ENCODE measurements at regions not wholly inside any gene's neighbourhood (a gene's known extent, or its start where the extent isn't known, plus 50 kb on each side); places are given as distances from the start of the nearest gene placed in this dataset.
"Not testable (repeated sequence)": the region's sequence is repeated elsewhere in the genome, so short reads cannot be mapped to it uniquely, and the experiment has no call there.

- CTCF ChIA-PET: no interaction called here
- peaks cover 14% of the 10 kb centered on the region for H3K9me3 Mint-ChIP-seq
- ATAC-seq (peak; percentile 40), DNase-seq (ENCODE audit: low spot score) (no peak)
- no peak for TF ChIP-seq MLX (CRISPR knock-in tag; IDR thresholded peaks at IDR 0.05)
- no peak for TF ChIP-seq NR1H2 (CRISPR knock-in tag; IDR thresholded peaks at IDR 0.05)
- no peak for TF ChIP-seq CBFB (CRISPR knock-in tag; IDR thresholded peaks at IDR 0.05; ENCODE audit: low read depth)
- no peak for TF ChIP-seq IRF2 (CRISPR knock-in tag; IDR thresholded peaks at IDR 0.05; ENCODE audit: borderline replicate concordance, low read depth)
- no peak for TF ChIP-seq EMX1 (CRISPR knock-in tag; IDR thresholded peaks at IDR 0.05)
- no peak for TF ChIP-seq SMAD3 (CRISPR knock-in tag; IDR thresholded peaks at IDR 0.05; ENCODE audit: borderline replicate concordance)
- TF ChIP-seq CREB1 (CRISPR knock-in tag; IDR thresholded peaks at IDR 0.05): no peak
- no peak for TF ChIP-seq ZNF512 (CRISPR knock-in tag; IDR thresholded peaks at IDR 0.05; ENCODE audit: borderline replicate concordance)
- TF ChIP-seq ARID4B (CRISPR knock-in tag; IDR thresholded peaks at IDR 0.05; ENCODE audit: borderline replicate concordance): no peak
- TF ChIP-seq E2F4 (CRISPR knock-in tag; IDR thresholded peaks at IDR 0.05; ENCODE audit: borderline replicate concordance, low read depth): no peak
- TF ChIP-seq MXD4 (CRISPR knock-in tag; IDR thresholded peaks at IDR 0.05; ENCODE audit: borderline replicate concordance): no peak
- TF ChIP-seq ZNF416 (CRISPR knock-in tag; IDR thresholded peaks at IDR 0.05): no peak
- no peak for TF ChIP-seq IRF1 (CRISPR knock-in tag; IDR thresholded peaks at IDR 0.05)
- TF ChIP-seq PRDM15 (CRISPR knock-in tag; IDR thresholded peaks at IDR 0.05): no peak
- no peak for TF ChIP-seq ZNF423 (CRISPR knock-in tag; IDR thresholded peaks at IDR 0.05)
- TF ChIP-seq USF1 (CRISPR knock-in tag; IDR thresholded peaks at IDR 0.05): no peak
- peak overlapping the region; percentile 21; the same call in 1 of the 2 replicates for H3K27ac Mint-ChIP-seq
- peaks cover 12% of the 10 kb centered on the region for H3K36me3 Mint-ChIP-seq
- H3K4me1 Mint-ChIP-seq: peaks cover 75% of the 10 kb centered on the region
- POLR2A ChIA-PET: interaction anchor here (0.7 kb wide), 1 partner anchor 254 kb away, joined by 3 read pairs; no protein-coding TSS in a partner anchor
- H3K4me3 Mint-ChIP-seq: no peak overlapping the region
- H3K27me3 Mint-ChIP-seq (ENCODE audit: low read depth): no peaks in the 10 kb centered on the region; the same call in none of the 2 replicates
Observed at GRCh38 chr5:167296661-167297060, 994.8 kb upstream of the WWC1 start.

GRCh38 chr5:167299861-167300260 is 991.6 kb upstream of the WWC1 start:
- DNase-seq (ENCODE audit: low spot score); H3K4me3 Mint-ChIP-seq; POLR2A ChIA-PET; H3K36me3 Mint-ChIP-seq; H3K9me3 Mint-ChIP-seq; CTCF ChIA-PET; ATAC-seq; H3K27me3 Mint-ChIP-seq (ENCODE audit: low read depth): not testable (repeated sequence)
- peaks cover 86% of the 10 kb centered on the region for H3K4me1 Mint-ChIP-seq
- H3K27ac Mint-ChIP-seq: peak overlapping the region; percentile 7; the same call in 1 of the 2 replicates
